Activated T-helper 1 cell treated with Interleukin-2 at 50 U/mL for 16 hours (primary cell): ENCODE measurements at regions not wholly inside any gene's neighbourhood (a gene's known extent, or its start where the extent isn't known, plus 50 kb on each side); places are given as distances from the start of the nearest gene placed in this dataset.

Experiments
- DNase-seq: peaks from one replicate; pipeline ENCODE4 v3.0.0-alpha.2; 2020; ENCODE audit warnings: low read depth

DNA sequence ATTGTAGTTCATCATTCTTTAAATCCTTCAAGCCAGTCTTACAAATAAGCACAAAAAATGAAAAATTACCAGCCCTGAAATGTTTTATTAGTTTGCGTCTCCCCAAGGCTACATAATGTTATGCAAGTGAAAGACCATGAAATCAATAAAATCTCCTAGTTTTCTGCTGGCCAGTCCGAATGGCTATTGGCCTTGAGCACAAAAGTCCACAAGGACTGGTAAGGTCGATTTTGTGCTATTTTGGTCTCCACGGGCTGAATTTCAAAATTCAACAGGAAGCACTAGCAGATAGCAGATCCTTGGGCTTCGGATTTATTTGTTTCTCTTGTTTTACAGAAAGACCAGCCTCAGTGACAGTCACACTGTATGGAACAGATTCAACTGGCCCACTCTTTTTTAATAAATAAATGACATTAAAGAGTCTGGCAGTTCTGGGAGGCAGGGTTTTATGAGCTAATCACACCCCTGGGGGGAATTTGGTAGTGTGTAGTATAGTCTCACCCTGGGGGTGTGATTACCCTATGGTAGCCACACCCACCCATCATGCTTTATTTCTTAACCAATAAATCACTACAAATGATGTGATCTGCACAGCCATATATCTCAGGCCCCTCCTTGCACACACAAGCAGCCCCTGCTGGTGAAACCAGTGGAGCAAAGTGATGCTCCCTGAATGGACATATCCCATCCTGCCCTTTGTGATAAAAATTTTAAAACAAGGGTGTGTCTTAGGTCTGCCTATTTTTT, 51.1 kb upstream of the TMEM33 start:
- DNase-seq, result no peak

DNA sequence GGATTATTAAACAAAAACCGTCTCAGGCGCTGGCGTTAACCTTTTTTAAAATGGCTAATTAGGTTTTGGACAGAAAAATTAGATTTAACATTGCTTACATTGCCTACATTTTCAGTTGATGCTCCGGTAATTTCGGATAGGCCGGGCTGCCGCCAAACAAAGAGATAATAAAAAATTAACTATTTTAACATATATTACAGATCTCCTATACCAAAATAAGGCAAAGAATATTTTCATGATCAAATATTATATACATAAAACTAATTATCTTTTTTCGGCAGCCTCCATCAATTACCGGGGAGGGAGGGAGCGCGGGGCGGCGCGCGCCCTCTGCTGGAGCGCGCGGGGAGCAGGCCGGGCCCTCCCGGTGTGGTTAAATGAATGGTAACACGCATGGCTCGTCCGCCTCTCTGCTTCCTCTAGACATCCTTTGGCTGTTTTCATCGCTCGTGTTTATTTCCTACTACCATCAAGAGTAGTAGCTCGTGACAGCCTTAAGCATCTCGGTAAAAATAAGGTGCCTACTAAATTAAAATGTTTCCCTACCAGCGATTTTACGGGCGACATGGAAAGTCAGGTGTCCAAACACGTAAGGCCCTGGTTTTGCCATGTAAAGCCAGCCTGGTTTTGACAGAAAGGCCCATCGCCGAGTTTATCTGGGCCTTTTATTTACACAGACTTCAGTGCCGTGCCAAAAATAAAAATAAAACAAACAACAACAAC, 52.4 kb upstream of the TMEM33 start:
- DNase-seq, result peak; percentile 19

- DNase-seq, result no peak
Measured at GRCh38 chr4:41881981-41882624, 53.1 kb upstream of the TMEM33 start.

- no peak for DNase-seq
Measured at GRCh38 chr4:41880840-41881831, 54.1 kb upstream of the TMEM33 start.

GRCh38 chr4:41880022-41880837, 55.0 kb upstream of the TMEM33 start:
- no peak for DNase-seq

DNA sequence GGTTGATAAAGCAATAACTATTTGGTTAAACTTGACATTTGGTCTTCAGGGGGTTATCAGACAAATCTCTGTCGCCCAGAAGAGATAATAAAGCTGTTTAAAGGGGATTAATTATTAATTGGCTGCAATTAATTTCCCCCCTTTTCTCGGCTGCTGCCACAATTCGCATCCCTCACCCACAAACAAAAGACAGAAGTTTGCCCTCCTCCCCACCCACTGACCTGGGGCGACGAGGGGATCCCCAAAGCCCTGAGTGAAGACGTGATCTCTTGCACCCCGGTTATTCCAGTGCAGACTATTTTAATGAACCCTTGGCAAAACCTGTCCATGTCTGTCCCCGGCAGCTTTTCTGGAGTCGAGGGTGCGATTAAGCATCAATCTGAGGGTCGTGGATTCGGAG, 55.7 kb upstream of the TMEM33 start:
- no peak for DNase-seq

GRCh38 chr4:41878991-41879491, 56.2 kb upstream of the TMEM33 start:
- no peak for DNase-seq

DNA sequence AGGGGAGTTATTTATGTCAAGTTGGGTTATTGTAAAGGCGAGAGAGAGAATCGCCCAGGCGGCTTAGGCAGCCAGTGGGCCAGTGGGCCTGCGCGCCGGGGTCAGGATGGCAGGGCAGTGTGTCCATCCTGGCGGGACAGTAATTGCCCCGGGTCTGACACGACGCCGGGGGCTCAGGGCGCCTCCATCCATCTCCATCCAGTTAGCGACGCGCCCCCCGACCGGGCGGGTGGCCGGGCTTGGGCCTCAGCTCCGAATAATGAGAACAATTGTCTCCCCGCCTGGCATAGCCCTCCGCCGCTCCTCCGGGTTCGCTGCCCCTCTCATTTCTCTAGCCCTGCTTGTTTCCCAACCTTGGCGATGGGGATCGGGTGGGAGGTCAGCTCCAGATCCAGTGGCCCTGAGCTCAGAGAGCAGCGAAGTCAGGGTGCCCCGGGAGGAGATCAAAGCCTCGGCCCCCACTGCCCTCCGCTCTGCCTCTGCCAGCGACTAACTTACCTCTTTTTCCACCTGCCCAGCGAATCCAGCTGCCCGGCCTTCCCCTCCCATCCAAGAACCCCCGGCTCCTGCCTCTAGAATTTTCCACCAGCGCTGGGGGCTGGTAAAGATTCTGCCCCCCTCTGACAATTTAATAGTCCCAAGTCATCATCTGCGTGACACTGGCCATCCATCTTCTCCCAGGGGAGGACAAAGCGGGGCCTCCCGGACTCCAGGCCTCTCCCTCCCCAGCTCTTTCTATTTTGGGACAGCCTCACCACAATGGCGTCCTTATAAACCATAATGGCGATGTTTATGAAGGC, 56.9 kb upstream of the TMEM33 start:
- no peak for DNase-seq

- no peak for DNase-seq
Measured at GRCh38 chr4:41877020-41877796, 58.0 kb upstream of the TMEM33 start.

- DNase-seq, result no peak
Measured at GRCh38 chr4:41874873-41875272, 60.4 kb upstream of the TMEM33 start.

DNA sequence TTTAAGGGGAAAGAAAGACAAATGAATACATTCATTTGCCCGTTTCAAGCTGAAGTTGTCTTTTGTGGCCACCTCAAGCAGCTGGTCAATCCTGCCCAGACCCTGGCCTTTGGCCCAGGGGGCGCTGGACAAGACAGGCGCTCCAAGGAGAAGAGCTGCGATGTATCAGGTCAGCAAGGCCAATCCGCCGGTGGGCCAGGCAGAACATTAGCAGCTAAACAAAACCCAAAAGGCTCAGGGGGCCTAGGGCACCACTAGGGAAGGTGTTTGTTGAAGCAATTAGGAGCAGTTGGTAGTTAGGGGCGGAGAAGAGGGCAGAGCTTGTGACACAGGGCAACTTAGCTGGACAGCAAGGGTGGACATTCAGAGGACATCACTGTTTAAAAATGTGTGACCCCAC, 60.8 kb upstream of the TMEM33 start:
- no peak for DNase-seq

DNA sequence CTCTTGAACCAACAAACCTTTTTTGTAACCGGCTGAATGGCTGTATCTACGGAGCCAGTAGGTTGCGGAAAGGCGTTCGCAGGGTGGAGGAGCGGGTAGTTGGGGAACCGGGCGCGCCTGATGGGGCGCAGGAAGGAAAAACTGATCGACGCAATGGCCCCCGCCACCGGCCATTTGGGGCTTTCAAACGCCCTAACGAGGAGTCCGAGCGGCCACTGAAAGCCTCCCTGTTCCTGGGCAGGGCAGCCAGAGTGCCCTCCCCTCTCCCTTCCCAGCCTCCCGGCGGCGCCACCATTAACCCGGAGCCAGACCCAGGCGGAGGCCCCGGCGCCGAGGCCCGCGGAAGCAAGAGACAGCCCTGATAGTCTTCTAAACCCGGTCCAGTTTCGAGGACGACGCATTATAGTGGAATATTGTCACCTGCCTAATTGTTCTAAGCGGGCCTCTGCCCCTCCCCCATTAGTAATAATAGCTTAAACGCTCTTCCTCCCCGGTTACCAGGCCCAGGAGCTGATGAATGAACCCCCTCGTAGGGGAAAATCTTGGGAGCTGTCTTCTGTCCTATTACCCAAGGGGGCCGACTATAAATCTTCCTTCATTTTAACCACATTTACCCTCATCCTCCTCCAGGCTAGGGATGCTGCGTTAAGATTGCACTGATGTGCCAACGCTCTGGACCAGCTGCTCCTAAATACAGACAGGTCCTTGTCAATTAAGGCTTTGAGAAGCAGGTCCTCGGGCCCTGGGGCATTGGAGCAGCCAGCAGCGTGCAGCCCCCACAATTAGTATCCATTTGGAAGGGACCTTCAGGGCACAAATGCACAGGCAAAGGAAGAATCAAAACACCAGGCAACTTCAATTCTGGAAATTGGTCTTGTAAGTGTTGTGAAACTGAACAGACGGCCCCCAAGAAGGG, 61.6 kb upstream of the TMEM33 start:
- no peak for DNase-seq

- DNase-seq, result no peak
Measured at GRCh38 chr4:41870035-41870434, 65.2 kb upstream of the TMEM33 start.

GRCh38 chr4:41866799-41867677, 68.2 kb upstream of the TMEM33 start:
- DNase-seq, result no peak

GRCh38 chr4:41865981-41866798, 69.0 kb upstream of the TMEM33 start:
- DNase-seq, result no peak

DNA sequence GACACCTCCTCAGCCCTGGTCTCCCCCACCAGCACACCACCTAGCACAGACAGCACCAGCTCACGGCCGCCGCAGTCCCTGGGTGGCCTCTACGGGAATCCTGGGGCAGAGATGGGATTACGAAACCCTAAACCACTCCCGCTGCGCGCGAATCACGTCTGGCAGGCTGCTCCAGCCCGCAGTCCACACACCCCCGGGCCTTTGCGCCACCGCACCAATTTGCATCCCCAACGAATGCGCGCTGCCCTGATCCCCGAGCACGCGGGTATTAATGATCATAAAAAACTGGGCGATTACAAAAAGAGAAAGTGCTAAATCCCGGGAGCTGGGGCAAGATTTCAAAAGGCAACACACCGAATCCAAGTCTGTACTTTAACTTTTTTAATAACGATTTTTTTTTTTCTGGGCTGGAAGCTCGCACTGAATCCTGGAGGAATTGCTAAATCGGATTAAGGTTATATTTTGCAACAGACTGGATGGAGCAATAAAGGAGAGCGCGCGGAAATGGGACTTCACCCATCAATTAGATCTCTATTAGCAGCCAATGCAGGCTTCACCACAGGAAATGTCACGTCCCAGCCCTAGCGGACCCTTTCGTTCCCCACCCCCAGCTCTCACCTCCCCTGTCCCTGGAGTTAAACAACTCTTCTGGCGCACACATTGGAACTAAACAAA, 69.8 kb upstream of the TMEM33 start:
- DNase-seq, result no peak
